Uterus (tissue), 3 donors: ENCODE measurements at regions not wholly inside any gene's neighbourhood (a gene's known extent, or its start where the extent isn't known, plus 50 kb on each side); places are given as distances from the start of the nearest gene placed in this dataset.

Experiments used
- DNase-seq, 2 donors: peaks; one replicate each; pipeline ENCODE4 v3.0.0-alpha.2; 2019 to 2020
- H3K27ac ChIP-seq, 2 donors: fragments of 200-600 bp; sonication (generic); 1 replicate in 1 of 2; 2 replicates in 1 of 2; pipeline ENCODE4 v1.5.1; 2016 to 2018
- H3K27me3 ChIP-seq, 2 donors: fragments of 200-600 bp; sonication (generic); one replicate each; pipeline ENCODE4 v1.5.1; 2018 to 2019; ENCODE audit warnings: control low read depth in 1 of 2
- H3K36me3 ChIP-seq, 2 donors: fragments of 200-600 bp; sonication (generic); one replicate each; pipeline ENCODE4 v1.5.1; 2019; ENCODE audit warnings: control low read depth in 1 of 2
- H3K4me1 ChIP-seq, 2 donors: fragments of 200-600 bp; sonication (generic); one replicate each; pipeline ENCODE4 v1.5.1; 2018 to 2019; ENCODE audit warnings: control low read depth in 1 of 2
- H3K4me3 ChIP-seq, 2 donors: fragments of 200-600 bp; sonication (generic); 1 replicate in 1 of 2; 2 replicates in 1 of 2; pipeline ENCODE4 v1.5.1; 2018 to 2019; ENCODE audit warnings: mild to moderate bottlenecking in 1 of 2
- H3K9me3 ChIP-seq, 2 donors: fragments of 200-600 bp; sonication (generic); one replicate each; pipeline ENCODE4 v1.5.1; 2019; ENCODE audit warnings: control low read depth in 1 of 2
- POLR2A ChIP-seq, 2 donors: fragments of 450-650 bp; IDR thresholded peaks; one replicate each; pipeline ENCODE4 v1.6.1; 2016; ENCODE audit warnings: antibody characterized with exemption in 2 of 2, mild to moderate bottlenecking in 1 of 2, moderate library complexity in 1 of 2
- intact Hi-C: fragments of 100-400 bp; cut with DNase I; formaldehyde crosslinking; loops from one replicate; pipeline ENCODE4 v1.15.1; 2023; ENCODE audit warnings: low total_unique reads
- TF ChIP-seq, protein P1 (sequence below), 4 experiments: fragments of 200-600 bp in 2 of 4; fragments of 450-650 bp in 2 of 4; sonication (generic) in 2 of 4; IDR thresholded peaks; one replicate each; pipeline ENCODE4 v1.5.1; 2016 to 2019; ENCODE audit warnings: antibody characterized with exemption in 4 of 4, mild to moderate bottlenecking in 2 of 4, moderate library complexity in 1 of 4
- donor health status: DM: yes; HTN: yes; CAD: no.

DNA sequence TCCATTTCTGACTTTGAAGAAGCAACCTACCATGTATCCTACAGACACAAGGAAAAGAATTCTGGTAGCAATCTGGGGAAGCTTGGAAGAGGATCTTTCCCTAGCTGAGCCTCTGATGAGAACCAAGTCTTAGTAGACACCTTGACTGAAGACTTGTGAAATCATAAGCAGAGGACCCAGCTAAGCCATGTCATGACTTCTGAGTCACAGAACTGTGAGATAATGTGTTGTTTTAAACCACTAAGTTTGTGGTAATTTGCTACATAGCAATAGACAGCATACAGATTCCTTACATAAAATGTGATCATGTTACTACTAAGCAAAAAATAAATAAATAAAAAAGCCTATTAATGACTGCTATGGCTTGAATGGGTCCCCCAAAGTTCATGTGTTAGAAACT is 71.3 kb upstream of the ANKRD50 start:
- Histone ChIP-seq H3K27ac (no peak overlapping the region), H3K4me3 (no peak overlapping the region), H3K27me3 (no peaks in the 10 kb centered on the region), H3K36me3 (no peaks in the 10 kb centered on the region), H3K9me3 (no peaks in the 10 kb centered on the region), H3K4me1 (no peaks in the 10 kb centered on the region)
- DNase-seq = no peak
- intact Hi-C loops = no loop called here
- TF ChIP-seq, protein P1, sequence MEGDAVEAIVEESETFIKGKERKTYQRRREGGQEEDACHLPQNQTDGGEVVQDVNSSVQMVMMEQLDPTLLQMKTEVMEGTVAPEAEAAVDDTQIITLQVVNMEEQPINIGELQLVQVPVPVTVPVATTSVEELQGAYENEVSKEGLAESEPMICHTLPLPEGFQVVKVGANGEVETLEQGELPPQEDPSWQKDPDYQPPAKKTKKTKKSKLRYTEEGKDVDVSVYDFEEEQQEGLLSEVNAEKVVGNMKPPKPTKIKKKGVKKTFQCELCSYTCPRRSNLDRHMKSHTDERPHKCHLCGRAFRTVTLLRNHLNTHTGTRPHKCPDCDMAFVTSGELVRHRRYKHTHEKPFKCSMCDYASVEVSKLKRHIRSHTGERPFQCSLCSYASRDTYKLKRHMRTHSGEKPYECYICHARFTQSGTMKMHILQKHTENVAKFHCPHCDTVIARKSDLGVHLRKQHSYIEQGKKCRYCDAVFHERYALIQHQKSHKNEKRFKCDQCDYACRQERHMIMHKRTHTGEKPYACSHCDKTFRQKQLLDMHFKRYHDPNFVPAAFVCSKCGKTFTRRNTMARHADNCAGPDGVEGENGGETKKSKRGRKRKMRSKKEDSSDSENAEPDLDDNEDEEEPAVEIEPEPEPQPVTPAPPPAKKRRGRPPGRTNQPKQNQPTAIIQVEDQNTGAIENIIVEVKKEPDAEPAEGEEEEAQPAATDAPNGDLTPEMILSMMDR (IDR thresholded peaks at IDR 0.05) = no peak
- TF ChIP-seq POLR2A (IDR thresholded peaks at IDR 0.05) = no peak

DNA sequence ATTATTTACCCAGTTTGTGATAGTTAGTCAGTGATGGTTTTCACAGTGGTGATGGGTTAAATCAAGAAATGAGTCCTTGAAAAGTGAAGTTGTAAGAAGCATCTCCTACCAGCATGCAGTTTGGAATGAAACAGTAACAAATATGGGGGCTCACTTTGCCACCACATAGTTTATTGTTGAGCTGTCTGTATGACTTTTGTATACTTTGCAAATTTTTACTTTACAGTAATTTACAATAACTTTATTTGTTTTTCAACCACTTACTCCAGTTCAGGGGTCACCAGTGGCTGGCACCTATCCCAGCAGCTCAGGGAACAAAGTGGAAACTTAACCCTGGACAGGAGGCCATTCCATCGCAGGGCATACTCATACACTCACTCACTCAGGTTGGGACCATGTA is 64.5 kb upstream of the ANKRD50 start:
- Histone ChIP-seq H3K27ac (no peak overlapping the region), H3K9me3 (no peaks in the 10 kb centered on the region), H3K4me3 (no peak overlapping the region), H3K4me1 (no peaks in the 10 kb centered on the region), H3K36me3 (no peaks in the 10 kb centered on the region), H3K27me3 (no peaks in the 10 kb centered on the region)
- no peak for TF ChIP-seq POLR2A (IDR thresholded peaks at IDR 0.05)
- TF ChIP-seq, protein P1 (IDR thresholded peaks at IDR 0.05) = no peak
- intact Hi-C loops = no loop called here
- no peak for DNase-seq

DNA sequence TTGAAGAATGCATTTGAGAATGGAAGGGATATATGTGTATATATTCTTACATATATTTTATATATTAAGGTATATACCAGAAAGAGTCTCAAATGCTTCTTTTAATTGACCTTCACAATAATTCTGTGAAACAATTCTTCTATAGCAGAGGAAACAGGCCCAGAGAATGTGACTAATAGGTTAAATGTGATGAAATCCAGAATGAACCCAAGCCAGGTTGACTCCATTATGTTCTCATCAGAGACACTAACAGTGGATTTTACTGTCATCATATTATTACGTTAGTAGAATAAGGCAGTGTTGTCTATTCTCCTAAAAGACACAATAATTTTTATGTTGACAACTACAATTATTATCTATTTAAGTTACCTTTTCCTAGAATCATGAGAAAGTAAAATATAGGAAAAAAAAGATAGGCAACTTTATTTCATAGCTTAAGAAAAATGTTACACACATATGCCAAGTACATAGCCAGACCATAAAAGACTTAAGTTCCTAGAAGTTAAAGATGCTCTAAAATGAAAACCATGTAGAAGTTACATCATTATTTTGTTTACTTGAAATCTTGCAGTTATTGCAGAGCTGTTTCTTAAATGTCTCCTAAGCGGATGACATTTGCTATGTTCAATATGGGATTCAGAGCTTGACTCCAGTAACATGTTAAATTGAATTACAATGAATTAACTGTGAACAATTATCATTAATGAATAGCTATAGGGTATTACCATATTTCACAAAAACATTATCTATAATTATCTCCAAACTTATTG is 56.2 kb upstream of the ANKRD50 start:
- no peak for DNase-seq
- Histone ChIP-seq H3K27ac (no peak overlapping the region), H3K36me3 (no peaks in the 10 kb centered on the region), H3K4me3 (no peak overlapping the region), H3K27me3 (no peaks in the 10 kb centered on the region), H3K4me1 (no peaks in the 10 kb centered on the region), H3K9me3 (no peaks in the 10 kb centered on the region)
- no peak for TF ChIP-seq POLR2A (IDR thresholded peaks at IDR 0.05)
- TF ChIP-seq, protein P1 (IDR thresholded peaks at IDR 0.05) = no peak
- intact Hi-C loops = no loop called here

DNA sequence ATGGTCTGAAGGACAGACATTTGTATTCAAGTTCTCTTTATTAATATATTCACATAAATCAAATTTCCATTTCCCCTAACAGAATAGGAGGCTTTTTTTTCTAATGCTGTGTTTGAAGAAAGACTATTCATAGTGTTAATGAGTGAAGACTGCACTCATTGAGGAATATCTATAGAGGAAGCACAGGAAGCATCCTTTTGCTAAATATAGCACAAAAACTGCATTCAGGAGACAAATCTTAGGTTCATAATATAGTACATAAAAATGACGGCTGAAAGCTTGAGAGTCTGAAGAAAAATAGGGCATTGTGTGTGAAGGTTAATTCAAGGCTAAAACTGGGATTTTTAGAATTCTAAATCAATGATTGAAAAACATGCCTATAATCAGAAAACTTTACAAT is 50.4 kb upstream of the ANKRD50 start:
- Histone ChIP-seq H3K36me3 (no peaks in the 10 kb centered on the region), H3K9me3 (no peaks in the 10 kb centered on the region), H3K4me3 (no peak overlapping the region), H3K4me1 (no peaks in the 10 kb centered on the region), H3K27me3 (no peaks in the 10 kb centered on the region), H3K27ac (no peak overlapping the region)
- DNase-seq = no peak
- no peak for TF ChIP-seq POLR2A (IDR thresholded peaks at IDR 0.05)
- TF ChIP-seq, protein P1 (IDR thresholded peaks at IDR 0.05) = no peak
- intact Hi-C loops = no loop called here
